SK-N-SH treated with all-trans-retinoic acid at 6 μM for 48 hours (cell line): ENCODE measurements at regions not wholly inside any gene's neighbourhood (a gene's known extent, or its start where the extent isn't known, plus 50 kb on each side); places are given as distances from the start of the nearest gene placed in this dataset.
"Not testable (repeated sequence)": the region's sequence is repeated elsewhere in the genome, so short reads cannot be mapped to it uniquely, and the experiment has no call there.

Source experiments
- ATAC-seq: fragments of 200-7000 bp; cut with Tn5 transposase; 3 replicates; pipeline ENCODE4 v1.9.1; 2020; ENCODE audit warnings: mild to moderate bottlenecking, moderate library complexity
- ARNTL ChIP-seq: fragments of 450-650 bp; formaldehyde crosslinking; IDR thresholded peaks from 2 replicates; pipeline ENCODE4 v1.5.0; 2020; ENCODE audit warnings: low read depth, mild to moderate bottlenecking, moderate library complexity, borderline replicate concordance
- BACH2 ChIP-seq: fragments of 250-450 bp; sonication (Bioruptor Pico); IDR thresholded peaks from 2 replicates; pipeline ENCODE4 v1.9.0; 2021; ENCODE audit warnings: mild to moderate bottlenecking, borderline replicate concordance
- CREB5 ChIP-seq: fragments of 250-450 bp; sonication (Bioruptor Pico); IDR thresholded peaks from 2 replicates; pipeline ENCODE4 v1.5.1; 2020; ENCODE audit warnings: low read depth, mild to moderate bottlenecking, moderate library complexity
- CSDC2 ChIP-seq: fragments of 250-450 bp; sonication (Bioruptor Pico); IDR thresholded peaks from 2 replicates; pipeline ENCODE4 v1.5.0; 2020; ENCODE audit warnings: mild to moderate bottlenecking, moderate library complexity
- ESRRG ChIP-seq: fragments of 250-450 bp; sonication (Bioruptor Pico); IDR thresholded peaks from 2 replicates; pipeline ENCODE4 v1.6.1; 2021; ENCODE audit warnings: mild to moderate bottlenecking
- ISL1 ChIP-seq: fragments of 250-450 bp; sonication (Bioruptor Pico); IDR thresholded peaks from 2 replicates; pipeline ENCODE4 v2.1.2; 2022; ENCODE audit warnings: mild to moderate bottlenecking, moderate library complexity
- OSR1 ChIP-seq: fragments of 250-450 bp; sonication (Bioruptor Pico); IDR thresholded peaks from 2 replicates; pipeline ENCODE4 v1.8.0; 2022; ENCODE audit warnings: moderate library complexity, mild to moderate bottlenecking, inconsistent platforms
- PATZ1 ChIP-seq: fragments of 250-450 bp; sonication (Bioruptor Pico); IDR thresholded peaks from 2 replicates; pipeline ENCODE4 v1.8.0; 2020; ENCODE audit warnings: mild to moderate bottlenecking, moderate library complexity, borderline replicate concordance
- PPARA ChIP-seq: fragments of 250-450 bp; sonication (Bioruptor Pico); IDR thresholded peaks from 2 replicates; pipeline ENCODE4 v1.5.0; 2020; ENCODE audit warnings: mild to moderate bottlenecking, borderline replicate concordance
- TCF4 ChIP-seq: fragments of 250-450 bp; sonication (Bioruptor Pico); IDR thresholded peaks from 2 replicates; pipeline ENCODE4 v1.8.0; 2021; ENCODE audit warnings: mild to moderate bottlenecking, moderate library complexity, borderline replicate concordance
- TOX ChIP-seq: fragments of 250-450 bp; sonication (Bioruptor Pico); IDR thresholded peaks from 2 replicates; pipeline ENCODE4 v1.8.0; 2021; ENCODE audit warnings: mild to moderate bottlenecking, moderate library complexity, borderline replicate concordance
- TSHZ2 ChIP-seq: fragments of 250-450 bp; sonication (Bioruptor Pico); IDR thresholded peaks from 2 replicates; pipeline ENCODE4 v1.5.0; 2020; ENCODE audit warnings: mild to moderate bottlenecking, moderate library complexity
- ZC3H10 ChIP-seq: fragments of 250-450 bp; sonication (Bioruptor Pico); IDR thresholded peaks from 2 replicates; pipeline ENCODE4 v1.5.1; 2021; ENCODE audit warnings: mild to moderate bottlenecking, moderate library complexity
- ZFP30 ChIP-seq: fragments of 450-650 bp; formaldehyde crosslinking; IDR thresholded peaks from 2 replicates; pipeline ENCODE4 v1.5.0; 2022; ENCODE audit warnings: mild to moderate bottlenecking, moderate library complexity
- ZNF8 ChIP-seq: fragments of 450-650 bp; formaldehyde crosslinking; IDR thresholded peaks from 2 replicates; pipeline ENCODE4 v1.5.0; 2020; ENCODE audit warnings: mild to moderate bottlenecking, moderate library complexity

- peak; percentile 48 for ATAC-seq
- TF ChIP-seq CREB5 (CRISPR knock-in tag) (0 out of 2 replicates have a peak, but pooled peaks have one; percentile 38), TSHZ2 (CRISPR knock-in tag) (peak; percentile 42; the same call in 1 of the 2 replicates), ISL1 (CRISPR knock-in tag) (peak; percentile 94), TCF4 (CRISPR knock-in tag) (peak; percentile 45; the same call in 1 of the 2 replicates)
These were observed 85.3 kb upstream of the KCNMA1 start for GRCh38 chr10:77722956-77723355.

GRCh38 chr10:77721815-77722214, 84.2 kb upstream of the KCNMA1 start:
- TF ChIP-seq ZC3H10 (no peak), ZFP30 (CRISPR knock-in tag) (no peak), PPARA (no peak), ISL1 (CRISPR knock-in tag) (no peak), TSHZ2 (CRISPR knock-in tag) (no peak), ARNTL (no peak), ZNF8 (CRISPR knock-in tag) (no peak), OSR1 (CRISPR knock-in tag) (no peak), ESRRG (CRISPR knock-in tag) (no peak), TOX (CRISPR knock-in tag) (no peak), TCF4 (CRISPR knock-in tag) (no peak), PATZ1 (CRISPR knock-in tag) (no peak), BACH2 (CRISPR knock-in tag) (no peak)

GRCh38 chr10:77718957-77719356, 81.3 kb upstream of the KCNMA1 start:
- ATAC-seq = no peak; the same call in 2 of the 3 replicates
- TF ChIP-seq TSHZ2 (CRISPR knock-in tag) (peak; percentile 45; the same call in 1 of the 2 replicates), CSDC2 (CRISPR knock-in tag) (no peak), TCF4 (CRISPR knock-in tag) (peak; percentile 21; the same call in 1 of the 2 replicates), ZFP30 (CRISPR knock-in tag) (no peak)
- TF ChIP-seq, all 23 proteins: peak for 2

More at GRCh38 chr10:77721815-77722214, 84.2 kb upstream of the KCNMA1 start:
- no peak for ATAC-seq

- ATAC-seq = not testable (repeated sequence)
These were observed 80.7 kb upstream of the KCNMA1 start for GRCh38 chr10:77718312-77718711.
